ENCODE measurements at regions not wholly inside any gene's neighbourhood (a gene's known extent, or its start where the extent isn't known, plus 50 kb on each side); places are given as distances from the start of the nearest gene placed in this dataset.

GRCh38 chr5:57772512-57772911 lies 289.9 kb upstream of the ACTBL2 start:
- TF ChIP-seq GATA2 (CRISPR knock-in tag; IDR thresholded peaks at IDR 0.05) = no peak
- no peak for TF ChIP-seq RCOR1 (IDR thresholded peaks at IDR 0.05; ENCODE audit: low read length)
- TF ChIP-seq POLR2AphosphoS5 (IDR thresholded peaks at IDR 0.05; ENCODE audit: low read depth, low read length) = no peak
- no peak for TF ChIP-seq CTCF (IDR thresholded peaks at IDR 0.05)
